Anterior cingulate cortex (tissue), 58 donors: ENCODE measurements at regions not wholly inside any gene's neighbourhood (a gene's known extent, or its start where the extent isn't known, plus 50 kb on each side); places are given as distances from the start of the nearest gene placed in this dataset.
"Not testable (repeated sequence)": the region's sequence is repeated elsewhere in the genome, so short reads cannot be mapped to it uniquely, and the experiment has no call there.

Source experiments
- DNase-seq, 58 donors: peaks; one replicate each; lab custom pipeline; 2025; lab: John Stamatoyannopoulos, UW

- no peak for DNase-seq
These were observed 120.3 kb upstream of the CIBAR2 start for GRCh38 chr16:85232369-85233142.

- no peak for DNase-seq
These were observed 121.2 kb upstream of the CIBAR2 start for GRCh38 chr16:85233516-85233915.

GRCh38 chr16:85234310-85235204 is 122.3 kb upstream of the CIBAR2 start:
- peak in 1 of 58 donors; percentile 23 for DNase-seq

GRCh38 chr16:85235991-85236817 is 123.9 kb upstream of the CIBAR2 start:
- no peak for DNase-seq

GRCh38 chr16:85236818-85237150 is 124.5 kb upstream of the CIBAR2 start:
- DNase-seq = no peak

GRCh38 chr16:85237817-85238216 is 125.5 kb upstream of the CIBAR2 start:
- DNase-seq = no peak

GRCh38 chr16:85238233-85238647 is 126.0 kb upstream of the CIBAR2 start:
- peak in 42 of 58 donors; percentile 9 to 76 (median 41) for DNase-seq

GRCh38 chr16:85239239-85239638 is 127.0 kb upstream of the CIBAR2 start:
- DNase-seq = no peak

- no peak for DNase-seq
These were observed 127.6 kb upstream of the CIBAR2 start for GRCh38 chr16:85239871-85240270.

- no peak for DNase-seq
These were observed 129.0 kb upstream of the CIBAR2 start for GRCh38 chr16:85240982-85241924.

- no peak for DNase-seq
These were observed 129.9 kb upstream of the CIBAR2 start for GRCh38 chr16:85242140-85242539.

GRCh38 chr16:85243308-85243707 is 131.0 kb upstream of the CIBAR2 start:
- no peak for DNase-seq

- not testable (repeated sequence) for DNase-seq
These were observed 132.2 kb upstream of the CIBAR2 start for GRCh38 chr16:85244452-85244851.

GRCh38 chr16:85245307-85246172 is 133.3 kb upstream of the CIBAR2 start:
- DNase-seq = peak in 37 of 58 donors; percentile 10 to 61 (median 27)

- no peak for DNase-seq
These were observed 134.2 kb upstream of the CIBAR2 start for GRCh38 chr16:85246473-85246872.

GRCh38 chr16:85246973-85247372 is 134.7 kb upstream of the CIBAR2 start:
- DNase-seq = no peak

- DNase-seq = no peak
These were observed 136.1 kb upstream of the CIBAR2 start for GRCh38 chr16:85248342-85248741.

- DNase-seq = no peak
These were observed 136.6 kb upstream of the CIBAR2 start for GRCh38 chr16:85248857-85249256.
